ENCODE measurements at regions not wholly inside any gene's neighbourhood (a gene's known extent, or its start where the extent isn't known, plus 50 kb on each side); places are given as distances from the start of the nearest gene placed in this dataset.
"Not testable (repeated sequence)": the region's sequence is repeated elsewhere in the genome, so short reads cannot be mapped to it uniquely, and the experiment has no call there.

GRCh38 chr9:12391839-12392509 is 301.2 kb upstream of the TYRP1 start:
- no peak for TF ChIP-seq GATA1 (IDR thresholded peaks at IDR 0.05; ENCODE audit: low read depth, low read length)
- no peak for TF ChIP-seq POLR2A (IDR thresholded peaks at IDR 0.05; ENCODE audit: low read length)
- no peak for DNase-seq

GRCh38 chr9:12394105-12394504 is 299.1 kb upstream of the TYRP1 start:
- no peak for TF ChIP-seq GATA1 (IDR thresholded peaks at IDR 0.05; ENCODE audit: low read depth, low read length)
- no peak for TF ChIP-seq POLR2A (IDR thresholded peaks at IDR 0.05; ENCODE audit: low read length)
- no peak for DNase-seq

- no peak for TF ChIP-seq POLR2A (IDR thresholded peaks at IDR 0.05; ENCODE audit: low read length)
- no peak for TF ChIP-seq GATA1 (IDR thresholded peaks at IDR 0.05; ENCODE audit: low read depth, low read length)
- DNase-seq = no peak
Observed at GRCh38 chr9:12403721-12404120, 289.5 kb upstream of the TYRP1 start.

- no peak for TF ChIP-seq GATA1 (IDR thresholded peaks at IDR 0.05; ENCODE audit: low read depth, low read length)
- TF ChIP-seq POLR2A (IDR thresholded peaks at IDR 0.05; ENCODE audit: low read length) = no peak
- no peak for DNase-seq
Observed at GRCh38 chr9:12413986-12414385, 279.2 kb upstream of the TYRP1 start.

- DNase-seq = no peak
- no peak for TF ChIP-seq GATA1 (IDR thresholded peaks at IDR 0.05; ENCODE audit: low read depth, low read length)
- no peak for TF ChIP-seq POLR2A (IDR thresholded peaks at IDR 0.05; ENCODE audit: low read length)
Observed at GRCh38 chr9:12414514-12414913, 278.7 kb upstream of the TYRP1 start.

- DNase-seq = no peak
- TF ChIP-seq GATA1 (IDR thresholded peaks at IDR 0.05; ENCODE audit: low read depth, low read length) (no peak), POLR2A (IDR thresholded peaks at IDR 0.05; ENCODE audit: low read length) (no peak)
Observed at GRCh38 chr9:12415361-12415760, 277.8 kb upstream of the TYRP1 start.

GRCh38 chr9:12416716-12417115 is 276.5 kb upstream of the TYRP1 start:
- TF ChIP-seq GATA1 (IDR thresholded peaks at IDR 0.05; ENCODE audit: low read depth, low read length) = no peak
- DNase-seq = no peak

- no peak for TF ChIP-seq POLR2A (IDR thresholded peaks at IDR 0.05; ENCODE audit: low read length)
- no peak for TF ChIP-seq GATA1 (IDR thresholded peaks at IDR 0.05; ENCODE audit: low read depth, low read length)
- DNase-seq = no peak
Observed at GRCh38 chr9:12424243-12424642, 268.9 kb upstream of the TYRP1 start.

- TF ChIP-seq GATA1 (IDR thresholded peaks at IDR 0.05; ENCODE audit: low read depth, low read length) = no peak
- TF ChIP-seq POLR2A (IDR thresholded peaks at IDR 0.05; ENCODE audit: low read length) = no peak
- no peak for DNase-seq
Observed at GRCh38 chr9:12425878-12426864, 267.0 kb upstream of the TYRP1 start.

GRCh38 chr9:12439267-12439666 is 253.9 kb upstream of the TYRP1 start:
- no peak for DNase-seq
- TF ChIP-seq POLR2A (IDR thresholded peaks at IDR 0.05; ENCODE audit: low read length) = no peak
- TF ChIP-seq GATA1 (IDR thresholded peaks at IDR 0.05; ENCODE audit: low read depth, low read length) = no peak

GRCh38 chr9:12441080-12441479 is 252.1 kb upstream of the TYRP1 start:
- not testable (repeated sequence) for DNase-seq

GRCh38 chr9:12441506-12441905 is 251.7 kb upstream of the TYRP1 start:
- DNase-seq = no peak
- TF ChIP-seq POLR2A (IDR thresholded peaks at IDR 0.05; ENCODE audit: low read length) (no peak), GATA1 (IDR thresholded peaks at IDR 0.05; ENCODE audit: low read depth, low read length) (no peak)

- no peak for DNase-seq
- TF ChIP-seq POLR2A (IDR thresholded peaks at IDR 0.05; ENCODE audit: low read length) = no peak
- TF ChIP-seq GATA1 (IDR thresholded peaks at IDR 0.05; ENCODE audit: low read depth, low read length) = no peak
Observed at GRCh38 chr9:12448246-12448645, 244.9 kb upstream of the TYRP1 start.

GRCh38 chr9:12457237-12457636 is 235.9 kb upstream of the TYRP1 start:
- DNase-seq = no peak
- TF ChIP-seq GATA1 (IDR thresholded peaks at IDR 0.05; ENCODE audit: low read depth, low read length) (no peak), POLR2A (IDR thresholded peaks at IDR 0.05; ENCODE audit: low read length) (no peak)
